Effector CD4-positive, alpha-beta T cell (primary cell): ENCODE measurements at regions not wholly inside any gene's neighbourhood (a gene's known extent, or its start where the extent isn't known, plus 50 kb on each side); places are given as distances from the start of the nearest gene placed in this dataset.
"Not testable (repeated sequence)": the region's sequence is repeated elsewhere in the genome, so short reads cannot be mapped to it uniquely, and the experiment has no call there.

Experiments
- DNase-seq: peaks from one replicate; pipeline ENCODE4 v3.0.0-alpha.2; 2020

- DNase-seq, result no peak
Observed at GRCh38 chr19:28397306-28397705, 815.6 kb downstream of the UQCRFS1 start.

- DNase-seq, result no peak
Observed at GRCh38 chr19:28396287-28396831, 816.6 kb downstream of the UQCRFS1 start.

GRCh38 chr19:28394725-28395124 lies 818.2 kb downstream of the UQCRFS1 start:
- no peak for DNase-seq

- DNase-seq, result no peak
Observed at GRCh38 chr19:28393574-28394336, 819.2 kb downstream of the UQCRFS1 start.

- DNase-seq, result no peak
Observed at GRCh38 chr19:28388988-28389387, 824.0 kb downstream of the UQCRFS1 start.

GRCh38 chr19:28387507-28387906 lies 825.4 kb downstream of the UQCRFS1 start:
- no peak for DNase-seq

GRCh38 chr19:28386470-28386869 lies 826.5 kb downstream of the UQCRFS1 start:
- DNase-seq, result no peak

GRCh38 chr19:28386066-28386465 lies 826.9 kb downstream of the UQCRFS1 start:
- no peak for DNase-seq

GRCh38 chr19:28377077-28377476 lies 835.9 kb downstream of the UQCRFS1 start:
- no peak for DNase-seq

GRCh38 chr19:28374971-28375370 lies 838.0 kb downstream of the UQCRFS1 start:
- DNase-seq, result no peak

- DNase-seq, result no peak
Observed at GRCh38 chr19:28372576-28373247, 840.2 kb downstream of the UQCRFS1 start.

- DNase-seq, result no peak
Observed at GRCh38 chr19:28367146-28367545, 845.8 kb downstream of the UQCRFS1 start.

- DNase-seq, result no peak
Observed at GRCh38 chr19:28363254-28363653, 849.7 kb downstream of the UQCRFS1 start.

GRCh38 chr19:28359431-28360414 lies 853.2 kb downstream of the UQCRFS1 start:
- no peak for DNase-seq

- no peak for DNase-seq
Observed at GRCh38 chr19:28358633-28359032, 854.3 kb downstream of the UQCRFS1 start.

- no peak for DNase-seq
Observed at GRCh38 chr19:28351761-28352160, 861.2 kb downstream of the UQCRFS1 start.

- not testable (repeated sequence) for DNase-seq
Observed at GRCh38 chr19:28351321-28351720, 861.6 kb downstream of the UQCRFS1 start.

- DNase-seq, result no peak
Observed at GRCh38 chr19:28350673-28351072, 862.3 kb downstream of the UQCRFS1 start.

- no peak for DNase-seq
Observed at GRCh38 chr19:28350037-28350436, 862.9 kb downstream of the UQCRFS1 start.

- DNase-seq, result no peak
Observed at GRCh38 chr19:28349604-28350003, 863.3 kb downstream of the UQCRFS1 start.

- no peak for DNase-seq
Observed at GRCh38 chr19:28345811-28346210, 867.1 kb downstream of the UQCRFS1 start.

- DNase-seq, result no peak
Observed at GRCh38 chr19:28341810-28342350, 871.1 kb downstream of the UQCRFS1 start.

GRCh38 chr19:28334419-28334818 lies 878.5 kb downstream of the UQCRFS1 start:
- no peak for DNase-seq
